HG02571 (cell line): ENCODE measurements at regions not wholly inside any gene's neighbourhood (a gene's known extent, or its start where the extent isn't known, plus 50 kb on each side); places are given as distances from the start of the nearest gene placed in this dataset.

ENCODE experiments used
- ATAC-seq: cut with Tn5 transposase; IDR thresholded peaks from one replicate; pipeline ENCODE4 v1.9.1; 2021; ENCODE audit warnings: mild to moderate bottlenecking, moderate library complexity; ENCODE audit not compliant: unreplicated experiment

DNA sequence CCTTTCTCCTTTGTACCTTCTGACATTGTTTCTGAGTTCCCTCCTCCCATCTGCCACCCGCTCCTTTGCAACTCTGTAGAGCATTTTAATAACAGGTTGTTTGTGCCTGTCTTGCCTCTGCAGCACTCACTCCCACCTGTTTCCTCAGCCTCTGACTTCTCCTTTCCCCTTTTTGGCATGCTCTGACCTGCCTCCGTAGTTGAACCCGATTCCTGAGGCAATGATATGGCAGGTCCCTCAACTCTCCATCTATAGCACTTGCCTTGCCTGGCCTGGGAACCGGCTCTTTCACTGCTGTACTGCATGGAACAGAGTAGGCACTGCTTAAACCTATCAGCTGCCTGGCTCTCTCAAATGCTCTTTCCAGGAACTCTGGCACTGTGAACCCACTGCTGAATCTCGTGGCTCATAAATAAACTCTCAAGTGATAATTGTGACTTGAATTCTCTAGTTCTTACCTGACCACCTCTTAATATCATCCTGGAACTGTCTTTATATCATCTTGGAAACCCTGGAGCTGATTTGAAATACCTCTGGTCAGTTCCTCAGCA is 50.3 kb downstream of the UTRN start:
- no peak for ATAC-seq

DNA sequence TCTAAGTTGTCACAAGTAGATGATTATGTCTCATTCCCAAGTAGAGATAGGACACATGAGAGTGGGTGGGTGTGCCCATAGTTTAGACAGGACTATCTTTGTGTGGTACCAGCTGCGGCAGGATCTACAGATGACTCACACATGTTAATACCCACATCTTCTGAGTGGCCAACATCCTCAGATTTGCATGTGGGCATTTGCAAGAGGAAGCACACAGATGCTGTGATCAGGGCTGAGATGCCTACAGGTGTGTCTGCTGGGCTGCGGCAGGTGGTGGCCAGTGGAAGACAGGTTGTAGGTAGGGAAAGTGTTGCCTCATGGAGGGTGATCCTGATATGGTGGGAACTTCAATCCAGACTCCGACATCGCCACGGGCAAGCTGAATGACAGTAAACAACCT is 50.8 kb downstream of the UTRN start:
- ATAC-seq = peak; percentile 73

- ATAC-seq = no peak
Observed at GRCh38 chr6:144336900-144337299, 51.8 kb downstream of the UTRN start.

- no peak for ATAC-seq
Observed at GRCh38 chr6:144338474-144338873, 53.3 kb downstream of the UTRN start.

DNA sequence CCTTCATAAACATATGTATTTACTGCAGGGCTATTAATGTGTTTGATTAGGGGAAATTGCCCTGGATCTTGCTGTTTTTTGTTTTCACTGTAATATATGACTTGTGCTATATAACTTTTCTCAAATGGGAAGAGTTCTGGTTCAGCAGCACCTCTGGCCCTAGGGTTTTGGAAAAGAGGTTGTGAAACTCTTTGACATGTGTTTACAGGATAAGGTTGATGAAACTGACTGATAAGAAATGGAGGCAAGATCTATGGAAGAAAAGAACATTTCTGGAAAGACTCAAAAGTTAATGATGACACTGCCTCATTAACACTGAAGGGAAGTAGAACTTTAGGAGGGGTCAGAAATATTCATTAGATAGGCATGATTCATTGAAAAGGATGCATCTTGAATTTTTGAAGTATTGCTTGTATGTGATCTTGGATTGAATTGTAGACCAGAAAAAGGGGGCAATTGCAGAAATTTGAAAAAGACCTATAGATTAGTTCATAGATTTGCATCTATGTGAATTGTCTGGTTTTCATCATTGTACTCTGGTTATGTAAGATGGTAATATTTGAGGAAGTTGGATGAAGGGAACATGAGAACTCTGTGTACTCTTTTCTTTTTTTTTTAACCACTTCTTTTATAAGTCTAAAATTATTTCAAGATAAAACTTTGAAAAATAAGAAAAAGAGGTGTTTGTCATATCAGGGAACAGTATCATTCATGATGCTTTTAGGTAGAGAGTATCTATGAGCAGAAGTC is 54.0 kb downstream of the UTRN start:
- no peak for ATAC-seq

DNA sequence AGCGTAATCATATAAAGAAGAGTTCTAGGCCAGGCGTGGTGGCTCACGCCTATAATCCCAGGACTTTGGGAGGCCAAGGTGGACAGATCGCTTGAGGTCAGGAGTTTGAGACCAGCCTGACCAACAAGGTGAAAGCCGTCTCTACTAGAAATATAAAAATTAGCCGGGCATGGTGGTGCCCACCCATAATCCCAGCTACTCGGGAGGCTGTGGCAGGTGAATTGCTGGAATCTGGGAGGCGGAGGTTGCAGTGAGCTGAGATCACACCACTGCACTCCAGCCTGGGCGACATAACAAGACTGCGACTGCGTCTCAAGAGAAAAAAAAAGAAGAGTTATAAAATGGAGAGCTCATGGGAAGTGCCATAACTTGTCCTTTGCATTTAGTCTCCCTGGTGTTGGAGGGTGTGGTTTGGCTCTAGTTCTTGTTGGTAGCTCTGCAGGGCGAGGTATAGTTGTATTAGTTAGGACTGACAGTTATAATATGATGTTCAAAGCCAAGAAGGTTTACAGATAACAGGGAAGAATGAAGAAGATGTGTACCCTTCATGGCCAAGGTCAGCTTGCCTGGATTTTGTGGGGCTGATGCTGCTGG is 54.8 kb downstream of the UTRN start:
- no peak for ATAC-seq

DNA sequence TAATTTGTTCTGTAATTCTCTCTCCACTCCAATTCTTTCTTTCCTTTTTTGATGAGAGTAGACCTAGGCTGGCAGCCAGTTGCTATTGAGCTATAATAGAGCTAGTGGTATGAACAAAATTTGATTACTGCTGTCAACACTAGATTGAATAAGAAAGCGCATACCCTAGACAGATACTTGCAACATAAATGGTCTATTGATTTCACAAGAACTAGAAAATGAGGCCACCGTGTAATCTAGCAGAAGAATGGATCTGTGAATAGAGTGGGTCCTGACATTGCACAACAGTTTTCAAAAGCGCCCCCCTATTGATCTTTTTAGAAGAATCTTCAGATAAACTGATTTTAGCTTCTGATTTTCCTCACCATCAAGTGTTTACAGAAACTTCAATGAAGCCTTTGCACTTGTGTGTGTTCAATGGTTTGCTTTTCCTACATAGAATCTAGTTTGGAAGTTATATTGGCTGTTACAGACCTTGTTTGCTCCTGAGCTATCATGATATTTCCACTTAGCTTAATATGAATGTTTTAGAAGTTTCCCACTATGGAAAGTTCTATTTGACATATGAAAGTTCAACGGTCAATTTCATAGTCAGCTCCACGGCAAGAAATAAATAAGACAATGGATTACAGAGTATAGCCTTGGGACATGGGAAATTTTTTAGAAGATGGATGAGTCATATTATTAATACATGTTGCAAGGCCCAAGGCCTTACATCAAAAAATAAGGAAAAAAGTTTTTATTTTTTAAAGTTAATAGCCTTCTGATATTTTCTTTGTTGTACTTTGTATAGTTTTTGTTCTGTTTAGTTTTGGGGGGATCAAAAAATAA is 55.6 kb downstream of the UTRN start:
- ATAC-seq = no peak

DNA sequence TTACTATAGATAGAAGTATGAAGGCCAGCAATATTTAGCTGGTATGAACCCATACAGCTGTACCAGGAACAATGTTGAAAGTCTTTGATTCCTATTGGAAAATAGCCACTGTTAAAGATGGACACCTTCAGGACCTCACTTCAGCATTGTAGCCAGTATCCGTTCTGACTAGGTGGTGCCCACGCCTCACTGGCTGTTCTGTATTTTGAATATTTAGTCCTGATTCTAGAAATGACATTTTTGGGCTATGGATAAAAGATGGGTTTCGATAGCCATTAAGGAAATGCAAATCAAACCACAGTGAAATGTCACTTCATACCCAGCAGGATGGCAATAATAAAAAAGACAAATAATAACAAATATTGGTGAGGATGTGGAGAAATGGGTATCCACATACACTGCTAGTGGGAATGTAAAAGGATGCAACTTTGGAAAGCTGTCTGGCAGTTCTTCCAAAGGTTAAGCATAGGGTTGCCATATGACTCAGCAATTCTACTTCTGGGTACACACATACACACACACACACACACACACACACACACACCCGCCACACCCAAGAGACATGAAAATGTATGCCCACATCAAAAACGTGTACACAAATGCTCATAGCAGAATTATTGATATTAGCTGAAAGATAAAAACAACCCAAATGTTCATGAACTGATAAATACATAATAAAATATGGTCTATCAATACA is 56.8 kb downstream of the UTRN start:
- peak; percentile 55 for ATAC-seq

DNA sequence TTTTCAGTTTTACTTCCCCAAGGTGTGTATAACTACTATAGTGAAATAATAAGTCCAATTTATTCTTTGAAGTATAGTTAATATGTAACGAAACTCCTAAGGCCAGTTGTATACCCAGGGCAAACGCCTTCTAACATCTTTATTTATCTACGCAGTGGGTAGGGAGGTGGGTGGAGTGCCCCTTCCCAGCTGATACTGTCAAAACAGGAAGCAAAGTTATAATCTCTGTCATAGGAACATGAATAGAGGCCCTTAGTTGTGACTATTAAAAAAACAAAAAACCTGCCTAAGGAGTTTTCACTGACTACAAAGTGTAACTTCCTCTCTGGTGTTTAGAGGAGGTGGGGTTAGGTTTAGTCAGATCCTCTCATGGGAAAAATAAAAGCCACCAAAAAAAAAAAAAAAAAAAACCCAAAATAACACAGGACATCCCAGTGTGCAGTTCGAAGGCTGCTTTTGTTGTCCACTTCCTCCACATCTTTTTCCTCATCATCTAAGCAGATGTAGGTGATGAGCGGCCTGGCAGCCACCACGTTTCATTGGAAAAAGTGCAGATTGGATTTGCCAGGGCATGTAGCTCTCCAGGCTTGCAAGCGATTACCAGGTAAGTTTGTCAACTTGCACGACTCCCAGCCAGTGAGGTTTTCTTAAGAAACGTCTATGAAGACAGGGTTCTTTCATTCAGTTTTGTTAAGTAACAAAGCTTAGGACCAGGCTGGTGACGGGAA is 58.7 kb downstream of the UTRN start:
- peak; percentile 36 for ATAC-seq

GRCh38 chr6:144344646-144345045 is 59.5 kb downstream of the UTRN start:
- peak; percentile 53 for ATAC-seq

GRCh38 chr6:144345451-144345850 is 60.3 kb downstream of the UTRN start:
- no peak for ATAC-seq

- no peak for ATAC-seq
Observed at GRCh38 chr6:144346719-144347447, 61.7 kb downstream of the UTRN start.

DNA sequence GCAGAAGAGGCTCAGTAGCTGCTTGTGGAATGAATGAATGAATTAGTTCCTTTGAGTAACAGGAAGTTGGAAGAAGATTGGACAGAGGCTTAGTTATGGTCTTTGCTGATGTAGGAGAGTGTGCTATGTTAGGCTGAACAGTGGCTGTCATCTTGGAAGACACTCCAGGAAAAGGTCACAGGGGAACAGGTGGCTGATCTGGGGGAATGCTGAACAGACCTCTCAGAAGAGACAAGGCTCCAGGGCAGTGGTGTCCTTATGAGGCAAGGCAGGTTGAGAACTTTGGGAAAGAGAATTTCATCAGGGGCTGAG is 62.3 kb downstream of the UTRN start:
- no peak for ATAC-seq

DNA sequence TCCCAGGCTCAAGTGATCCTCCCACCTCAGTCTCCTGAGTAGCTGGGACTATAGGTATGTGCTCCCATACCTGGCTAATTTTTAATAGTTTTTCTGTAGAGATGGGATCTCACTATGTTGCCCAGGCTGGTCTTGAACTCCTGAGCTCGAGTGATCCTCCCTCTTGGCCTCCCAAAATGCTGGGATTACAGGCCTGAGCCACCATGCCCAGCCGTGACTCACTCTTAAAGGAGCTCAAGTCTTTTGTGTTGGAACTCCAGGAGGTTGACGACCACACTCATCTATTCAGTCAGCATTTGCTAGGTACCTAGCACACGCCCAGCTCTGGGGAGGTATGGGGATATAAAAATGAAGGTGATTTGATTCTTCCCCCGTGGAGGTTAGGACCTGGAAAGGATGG is 62.8 kb downstream of the UTRN start:
- ATAC-seq = no peak

- ATAC-seq = no peak
Observed at GRCh38 chr6:144349690-144350527, 64.8 kb downstream of the UTRN start.

DNA sequence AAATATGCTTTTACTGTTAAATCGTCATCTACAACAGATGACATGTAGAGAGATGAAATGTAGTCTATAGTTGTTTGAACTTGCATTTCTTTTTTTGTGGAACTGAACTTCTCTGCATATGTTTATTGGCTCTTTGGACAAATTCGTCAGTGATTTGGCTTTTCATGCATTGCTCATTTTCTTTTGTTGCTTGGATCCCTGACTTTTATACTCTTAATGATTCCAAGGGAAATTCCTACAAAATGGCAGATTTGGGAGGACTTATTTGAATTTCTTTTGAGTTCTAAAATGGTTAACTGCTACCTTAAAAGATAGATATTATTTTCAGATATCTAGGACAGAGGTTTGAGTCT is 65.4 kb downstream of the UTRN start:
- no peak for ATAC-seq

DNA sequence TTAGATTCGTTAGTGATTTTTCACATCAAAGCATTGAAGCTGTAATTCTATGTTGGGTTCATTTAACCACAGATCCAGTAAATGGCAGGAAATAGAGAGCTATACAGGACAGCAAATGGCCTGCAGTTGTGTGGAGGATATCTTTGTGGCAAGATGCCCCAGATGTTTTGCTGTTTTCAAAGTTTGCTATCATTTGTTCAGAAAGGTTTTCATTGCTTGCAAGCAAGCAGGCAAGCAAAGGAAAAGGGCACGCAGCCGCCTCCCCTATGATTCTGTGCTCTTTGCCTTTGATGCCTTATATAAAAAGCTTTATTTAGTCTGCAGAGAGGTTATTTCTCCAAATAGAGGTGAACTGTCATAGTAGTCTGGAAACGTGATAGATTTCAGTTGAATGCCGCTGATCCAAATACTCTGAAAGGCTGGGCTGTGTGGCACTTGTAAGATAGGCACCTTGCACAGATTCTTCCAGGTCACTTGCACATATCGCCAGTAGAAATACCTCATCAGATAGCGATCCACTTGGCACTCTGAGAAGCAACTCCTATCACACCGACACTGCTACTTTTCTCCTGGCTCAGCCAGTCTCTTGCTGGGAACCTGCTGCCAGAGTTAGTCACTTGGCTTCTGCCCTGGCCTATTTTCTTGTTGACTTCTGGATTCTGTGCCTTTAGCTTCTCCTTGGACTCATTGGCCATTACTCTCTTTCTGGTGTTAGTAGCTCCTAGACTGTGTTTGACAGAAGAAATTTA is 66.4 kb downstream of the UTRN start:
- ATAC-seq = no peak

- no peak for ATAC-seq
Observed at GRCh38 chr6:144352331-144352730, 67.2 kb downstream of the UTRN start.
